ENCODE measurements at regions not wholly inside any gene's neighbourhood (a gene's known extent, or its start where the extent isn't known, plus 50 kb on each side); places are given as distances from the start of the nearest gene placed in this dataset.

DNA sequence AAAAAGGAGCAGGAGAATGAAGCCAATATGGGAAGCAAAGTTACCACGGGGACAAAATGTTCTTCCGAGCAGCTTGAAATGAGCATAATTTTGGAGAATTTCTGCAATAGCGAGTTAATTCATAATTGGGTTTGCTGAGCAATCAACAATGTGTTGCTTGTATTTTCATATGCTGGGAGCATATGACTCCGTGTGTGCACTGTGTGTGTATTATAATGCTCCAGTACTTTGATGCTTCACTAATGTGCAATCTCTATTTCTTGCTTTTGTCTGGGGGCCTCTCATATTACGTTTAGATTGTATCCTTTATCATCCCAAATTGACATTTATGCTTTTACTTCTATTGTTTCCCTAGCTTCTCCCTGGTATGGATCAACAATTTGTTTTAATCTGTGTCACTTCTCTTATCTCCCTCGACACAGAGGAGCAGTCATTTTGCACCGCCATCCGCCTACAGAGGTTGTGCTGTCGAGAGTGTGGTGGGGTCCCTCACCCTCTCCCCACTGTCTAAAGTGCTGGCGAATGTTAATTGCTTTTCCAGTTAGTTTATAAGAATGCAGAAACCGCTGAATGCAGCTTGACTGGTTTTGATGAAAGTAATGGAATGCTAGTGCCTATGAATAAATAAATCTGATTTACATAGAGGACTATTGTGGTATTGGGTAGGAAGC lies 372.5 kb upstream of the WWC1 start:
- H3K36me3 Mint-ChIP-seq (ENCODE audit: low read depth), result no peaks in the 10 kb centered on the region
- H3K9me3 ChIP-seq (ENCODE audit: control insufficient read depth, low read length), result peaks cover 8% of the 10 kb centered on the region
- no peak overlapping the region for H3K27ac ChIP-seq (ENCODE audit: low read depth, low read length)
- H3K9me3 Mint-ChIP-seq, result peaks cover 5% of the 10 kb centered on the region
- peaks cover 8% of the 10 kb centered on the region for H3K4me1 Mint-ChIP-seq
- no peak for DNase-seq
- H3K4me3 Mint-ChIP-seq, result no peak overlapping the region
- no peak overlapping the region for H3K4me3 ChIP-seq (ENCODE audit: low read length)
- H3K36me3 ChIP-seq (ENCODE audit: control insufficient read depth, insufficient read depth, low read length), result no peaks in the 10 kb centered on the region
- H3K9ac ChIP-seq (ENCODE audit: extremely low read depth, low read length, poor library complexity, severe bottlenecking), result no peak overlapping the region
- TF ChIP-seq CTCF (conservative IDR thresholded peaks at IDR 0.05), result no peak
- H3K27me3 ChIP-seq (ENCODE audit: control insufficient read depth, insufficient read depth, low read length, poor library complexity, severe bottlenecking), result no peaks in the 10 kb centered on the region
- no peaks in the 10 kb centered on the region for H3K27me3 Mint-ChIP-seq (ENCODE audit: insufficient read depth)
- 80 to 93% methylated on average over 10 to 11 of the region's 11 CpGs for WGBS, 2 experiments (ENCODE audit: insufficient coverage in 1 of 2, insufficient read length in 1 of 2)
- H3K4me1 ChIP-seq (ENCODE audit: control insufficient read depth, insufficient read depth, low read length), result no peaks in the 10 kb centered on the region
- H3K27ac Mint-ChIP-seq, result no peak overlapping the region

DNA sequence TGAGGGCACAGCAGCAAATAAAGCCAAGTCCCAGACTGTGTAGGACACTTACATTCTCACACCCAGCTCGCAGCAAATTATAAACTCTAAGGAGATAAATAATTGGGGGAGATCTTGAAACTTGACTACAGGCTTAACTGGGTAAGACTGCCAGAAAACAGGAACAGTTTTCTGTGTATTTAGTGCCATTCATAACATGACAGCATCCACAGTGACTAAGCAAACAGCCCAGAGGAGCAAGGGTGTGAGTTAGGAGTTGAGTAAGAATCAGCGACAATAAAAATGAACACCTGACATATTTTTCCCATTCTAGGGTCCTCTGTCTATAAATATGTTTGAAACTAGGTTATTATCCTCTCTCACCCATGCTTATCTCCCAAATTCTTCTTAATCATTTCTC lies 370.9 kb upstream of the WWC1 start:
- Mint-ChIP-seq H3K4me3 (no peak overlapping the region), H3K36me3 (ENCODE audit: low read depth) (no peaks in the 10 kb centered on the region), H3K27ac (no peak overlapping the region), H3K9me3 (peaks cover 8% of the 10 kb centered on the region), H3K27me3 (ENCODE audit: insufficient read depth) (no peaks in the 10 kb centered on the region), H3K4me1 (peaks cover 8% of the 10 kb centered on the region)
- Histone ChIP-seq H3K4me3 (ENCODE audit: low read length) (no peak overlapping the region), H3K27me3 (ENCODE audit: control insufficient read depth, insufficient read depth, low read length, poor library complexity, severe bottlenecking) (no peaks in the 10 kb centered on the region), H3K9me3 (ENCODE audit: control insufficient read depth, low read length) (peaks cover 11% of the 10 kb centered on the region), H3K9ac (ENCODE audit: extremely low read depth, low read length, poor library complexity, severe bottlenecking) (no peak overlapping the region), H3K27ac (ENCODE audit: low read depth, low read length) (no peak overlapping the region), H3K4me1 (ENCODE audit: control insufficient read depth, insufficient read depth, low read length) (no peaks in the 10 kb centered on the region), H3K36me3 (ENCODE audit: control insufficient read depth, insufficient read depth, low read length) (no peaks in the 10 kb centered on the region)
- 90% methylated on average over 2 of the region's 2 CpGs; no CpG with 5 or more reads in 1 of the 2 experiments for WGBS, 2 experiments (ENCODE audit: insufficient coverage in 1 of 2, insufficient read length in 1 of 2)
- TF ChIP-seq CTCF (conservative IDR thresholded peaks at IDR 0.05), result no peak
- DNase-seq, result no peak

DNA sequence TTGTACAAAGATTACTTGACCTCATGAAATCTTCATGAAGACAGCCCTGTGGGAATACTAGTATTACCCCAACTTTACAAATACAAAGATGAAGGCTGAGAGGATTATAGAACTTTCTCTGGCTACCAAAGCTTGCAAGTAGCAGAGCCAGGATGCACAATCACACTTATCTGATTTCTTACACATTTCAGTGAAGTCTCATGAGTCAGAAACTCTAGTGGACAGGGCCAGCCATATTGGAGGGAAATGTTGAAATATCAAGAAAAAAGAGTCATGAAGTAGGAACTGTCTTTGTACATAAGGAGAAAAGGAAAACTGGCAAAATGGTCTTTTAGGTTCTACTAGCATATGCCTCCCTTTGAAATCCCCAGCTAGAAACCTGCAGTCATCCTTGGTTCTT lies 369.6 kb upstream of the WWC1 start:
- H3K27ac ChIP-seq (ENCODE audit: low read depth, low read length), result no peak overlapping the region
- no peaks in the 10 kb centered on the region for H3K27me3 ChIP-seq (ENCODE audit: control insufficient read depth, insufficient read depth, low read length, poor library complexity, severe bottlenecking)
- Mint-ChIP-seq H3K27me3 (ENCODE audit: insufficient read depth) (no peaks in the 10 kb centered on the region), H3K9me3 (peaks cover 10% of the 10 kb centered on the region), H3K4me1 (peaks cover 8% of the 10 kb centered on the region), H3K4me3 (no peak overlapping the region), H3K36me3 (ENCODE audit: low read depth) (no peaks in the 10 kb centered on the region), H3K27ac (no peak overlapping the region)
- no peaks in the 10 kb centered on the region for H3K36me3 ChIP-seq (ENCODE audit: control insufficient read depth, insufficient read depth, low read length)
- H3K4me1 ChIP-seq (ENCODE audit: control insufficient read depth, insufficient read depth, low read length), result no peaks in the 10 kb centered on the region
- DNase-seq, result no peak
- peaks cover 13% of the 10 kb centered on the region for H3K9me3 ChIP-seq (ENCODE audit: control insufficient read depth, low read length)
- no peak for TF ChIP-seq CTCF (conservative IDR thresholded peaks at IDR 0.05)
- H3K9ac ChIP-seq (ENCODE audit: extremely low read depth, low read length, poor library complexity, severe bottlenecking), result no peak overlapping the region
- H3K4me3 ChIP-seq (ENCODE audit: low read length), result no peak overlapping the region

All from endodermal cell (in vitro differentiated cells).